C4-2B (cell line): ENCODE measurements at regions not wholly inside any gene's neighbourhood (a gene's known extent, or its start where the extent isn't known, plus 50 kb on each side); places are given as distances from the start of the nearest gene placed in this dataset.

Experiments
- ZFX ChIP-seq: fragments of 450-650 bp; IDR thresholded peaks from 2 replicates; pipeline ENCODE4 v1.6.1; 2017
- TF ChIP-seq, protein P1 (sequence below): fragments of 450-650 bp; conservative IDR thresholded peaks from 2 replicates; pipeline ENCODE4 v1.5.1; 2017; ENCODE audit warnings: mild to moderate bottlenecking

DNA sequence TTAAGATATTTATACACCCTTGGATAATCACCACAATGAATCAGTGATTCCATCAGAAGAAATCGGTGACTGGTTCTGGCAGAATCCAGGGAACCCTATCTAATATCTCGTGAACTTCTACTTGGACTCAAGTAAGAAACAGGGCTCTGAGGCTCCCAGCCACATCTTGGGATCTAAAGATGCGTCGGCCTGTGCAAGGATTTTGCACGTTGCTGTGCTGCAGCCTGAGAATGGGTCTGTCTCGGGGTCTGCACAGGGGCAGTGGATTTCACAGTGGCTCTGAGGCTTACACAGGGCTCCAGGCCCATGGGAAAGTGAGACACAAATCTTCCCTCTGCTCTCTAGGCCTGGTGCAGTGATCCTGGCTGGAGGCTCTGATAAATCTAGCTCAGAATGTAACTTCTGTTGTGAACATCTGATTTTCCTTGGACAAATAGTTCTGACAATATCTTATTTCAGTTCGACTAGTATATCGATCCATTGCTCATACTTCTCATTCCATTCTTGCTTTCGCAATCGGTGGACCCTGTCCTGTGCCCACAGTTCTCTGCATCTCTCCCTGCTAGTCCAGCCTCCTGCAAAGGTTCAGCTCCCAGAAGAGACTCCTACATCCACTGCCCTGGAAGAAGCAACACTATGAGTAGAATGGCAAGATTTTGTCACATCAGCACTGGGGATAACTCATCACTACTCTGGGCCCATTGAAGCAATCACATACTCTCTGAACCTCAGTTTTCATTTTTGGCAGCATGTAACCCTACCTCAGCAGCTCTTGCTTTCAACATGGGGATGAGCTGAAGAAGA is 105.5 kb upstream of the TOP3B start:
- TF ChIP-seq, protein P1, sequence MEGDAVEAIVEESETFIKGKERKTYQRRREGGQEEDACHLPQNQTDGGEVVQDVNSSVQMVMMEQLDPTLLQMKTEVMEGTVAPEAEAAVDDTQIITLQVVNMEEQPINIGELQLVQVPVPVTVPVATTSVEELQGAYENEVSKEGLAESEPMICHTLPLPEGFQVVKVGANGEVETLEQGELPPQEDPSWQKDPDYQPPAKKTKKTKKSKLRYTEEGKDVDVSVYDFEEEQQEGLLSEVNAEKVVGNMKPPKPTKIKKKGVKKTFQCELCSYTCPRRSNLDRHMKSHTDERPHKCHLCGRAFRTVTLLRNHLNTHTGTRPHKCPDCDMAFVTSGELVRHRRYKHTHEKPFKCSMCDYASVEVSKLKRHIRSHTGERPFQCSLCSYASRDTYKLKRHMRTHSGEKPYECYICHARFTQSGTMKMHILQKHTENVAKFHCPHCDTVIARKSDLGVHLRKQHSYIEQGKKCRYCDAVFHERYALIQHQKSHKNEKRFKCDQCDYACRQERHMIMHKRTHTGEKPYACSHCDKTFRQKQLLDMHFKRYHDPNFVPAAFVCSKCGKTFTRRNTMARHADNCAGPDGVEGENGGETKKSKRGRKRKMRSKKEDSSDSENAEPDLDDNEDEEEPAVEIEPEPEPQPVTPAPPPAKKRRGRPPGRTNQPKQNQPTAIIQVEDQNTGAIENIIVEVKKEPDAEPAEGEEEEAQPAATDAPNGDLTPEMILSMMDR = no peak
- no peak for TF ChIP-seq ZFX
